Ovary (tissue), 3 donors: ENCODE measurements at regions not wholly inside any gene's neighbourhood (a gene's known extent, or its start where the extent isn't known, plus 50 kb on each side); places are given as distances from the start of the nearest gene placed in this dataset.

ENCODE experiments used
- CTCF ChIP-seq, 3 donors: fragments of 450-650 bp in 2 of 3; fragments of 200-600 bp in 1 of 3; IDR thresholded peaks; one replicate each; pipeline versions ENCODE4 v1.5.1 to v1.8.0; 2016 to 2022; ENCODE audit warnings: antibody characterized with exemption in 3 of 3, mild to moderate bottlenecking in 1 of 3
- EP300 ChIP-seq: sonication (generic); formaldehyde crosslinking; IDR thresholded peaks from one replicate; pipeline ENCODE4 v1.6.1; 2017; ENCODE audit warnings: antibody characterized with exemption
- POLR2A ChIP-seq: fragments of 450-650 bp; IDR thresholded peaks from one replicate; pipeline ENCODE4 v1.6.1; 2017; ENCODE audit warnings: antibody characterized with exemption, mild to moderate bottlenecking, moderate library complexity
- donor health status: DM: no; HTN: no; CAD: no.

GRCh38 chr13:32883474-32883873 lies 132.7 kb upstream of the KL start:
- TF ChIP-seq CTCF (IDR thresholded peaks at IDR 0.05) = no peak
- TF ChIP-seq EP300 = no peak
- no peak for TF ChIP-seq POLR2A
